IPS DF 6.9 (cell line): ENCODE measurements at regions not wholly inside any gene's neighbourhood (a gene's known extent, or its start where the extent isn't known, plus 50 kb on each side); places are given as distances from the start of the nearest gene placed in this dataset.
"Not testable (repeated sequence)": the region's sequence is repeated elsewhere in the genome, so short reads cannot be mapped to it uniquely, and the experiment has no call there.

Experiments used
- DNase-seq: peaks from one replicate; pipeline ENCODE4 v3.0.0-alpha.2; 2013; ENCODE audit warnings: low read depth, low spot score
- H3K27ac ChIP-seq: one replicate; pipeline ENCODE4 v1.5.1; 2013; ENCODE audit warnings: low read length, control low read depth
- H3K27me3 ChIP-seq: 2 replicates; pipeline ENCODE4 v1.6.1; 2013; ENCODE audit warnings: mild to moderate bottlenecking, low read length; ENCODE audit not compliant: control insufficient read depth, insufficient read depth
- H3K36me3 ChIP-seq: 2 replicates; pipeline ENCODE4 v1.6.1; 2013; ENCODE audit warnings: low read length; ENCODE audit not compliant: control insufficient read depth, insufficient read depth
- H3K4me1 ChIP-seq: 2 replicates; pipeline ENCODE4 v1.6.1; 2013; ENCODE audit warnings: low read length; ENCODE audit not compliant: control insufficient read depth, insufficient read depth
- H3K4me3 ChIP-seq: 2 replicates; pipeline ENCODE4 v1.5.1; 2013; ENCODE audit warnings: mild to moderate bottlenecking, low read length
- H3K9me3 ChIP-seq: 2 replicates; pipeline ENCODE4 v1.6.1; 2013; ENCODE audit warnings: low read length, inconsistent platforms; ENCODE audit not compliant: control insufficient read depth, insufficient read depth
- WGBS: extraction: QIAGEN DNeasy Blood & Tissue Kit; methylation state at CpG from one replicate; pipeline ENCODE4 v1.1.7; 2013; ENCODE audit warnings: mixed read lengths, missing lambda C conversion rate; ENCODE audit not compliant: insufficient read length, insufficient coverage; 5-methylcytosine and 5-hydroxymethylcytosine counted together

DNA sequence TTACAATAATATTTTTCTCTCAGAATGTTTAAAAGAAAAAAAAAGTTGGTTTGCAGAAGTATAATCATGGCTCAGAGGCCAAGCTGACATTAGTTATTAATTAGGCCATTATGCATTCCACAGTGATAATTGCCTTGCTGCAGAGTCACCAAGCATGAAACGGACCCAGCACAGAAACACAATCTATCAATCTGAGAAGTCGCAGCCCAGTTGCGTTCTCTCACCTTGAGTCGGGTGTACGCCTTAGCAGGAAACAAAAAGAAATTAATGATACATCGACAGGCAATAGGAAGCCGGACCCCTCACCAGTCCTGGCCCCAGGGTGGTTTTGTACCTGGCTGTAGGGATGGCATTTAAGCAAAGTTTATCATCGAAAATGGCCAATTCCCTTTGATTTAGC is 129.7 kb downstream of the PHETA1 start:
- Histone ChIP-seq H3K4me3 (no peak overlapping the region), H3K36me3 (no peaks in the 10 kb centered on the region), H3K9me3 (no peaks in the 10 kb centered on the region), H3K27ac (no peak overlapping the region), H3K27me3 (no peaks in the 10 kb centered on the region), H3K4me1 (no peaks in the 10 kb centered on the region)
- no peak for DNase-seq
- no CpG with 5 or more reads among the region's 8 CpGs for WGBS

DNA sequence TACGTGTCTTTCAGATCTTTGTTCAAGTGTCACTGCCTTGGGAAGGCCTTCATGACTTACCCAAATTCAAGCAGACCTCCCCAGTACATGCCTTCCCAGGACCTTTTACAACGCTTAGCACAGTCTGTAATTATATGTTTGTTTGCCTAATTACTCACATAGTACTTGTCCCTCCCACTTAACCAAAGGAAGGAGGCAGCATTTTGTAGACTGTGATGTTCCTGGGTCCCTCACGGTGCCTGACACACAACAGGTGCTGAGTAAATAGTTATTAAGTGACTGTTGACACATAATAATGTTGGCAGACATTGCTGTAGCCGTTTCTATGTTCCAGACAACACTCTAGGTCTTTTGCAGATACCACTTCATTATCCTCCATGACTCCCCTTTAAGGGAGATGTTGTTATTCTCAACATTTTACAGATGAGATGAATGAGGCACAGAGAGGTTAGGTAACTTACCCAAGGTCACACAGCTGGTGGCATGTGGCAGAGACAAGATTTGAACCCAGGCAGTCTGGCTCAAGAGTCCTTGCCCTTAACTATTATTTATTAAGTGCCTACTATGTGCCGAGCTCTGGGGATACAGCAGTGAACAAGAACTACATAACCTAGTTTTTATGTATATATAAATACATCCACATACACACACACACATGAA is 130.7 kb downstream of the PHETA1 start:
- H3K27me3 ChIP-seq = no peaks in the 10 kb centered on the region
- no peak for DNase-seq
- no CpG with 5 or more reads among the region's 5 CpGs for WGBS

DNA sequence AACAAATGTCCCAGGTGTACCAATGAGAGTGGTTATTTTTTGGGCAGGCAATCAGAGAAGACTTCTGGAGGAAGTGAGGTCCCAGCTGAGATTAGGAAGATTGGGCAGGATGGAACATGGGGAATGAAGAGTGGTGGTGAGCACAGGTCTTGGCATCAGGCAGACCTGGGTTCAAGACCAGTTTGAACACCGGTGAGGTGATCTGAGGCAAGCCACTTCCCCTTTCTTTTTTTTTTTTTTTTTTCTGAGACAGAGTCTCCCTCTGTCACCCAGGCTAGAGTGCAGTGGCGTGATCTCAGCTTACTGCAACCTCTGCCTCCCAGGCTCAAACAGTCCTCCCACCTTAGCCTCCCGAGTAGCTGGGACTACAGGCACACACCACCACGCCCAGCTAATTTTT is 134.4 kb downstream of the PHETA1 start:
- not testable (repeated sequence) for H3K36me3 ChIP-seq, H3K9me3 ChIP-seq, H3K27ac ChIP-seq, H3K4me3 ChIP-seq, H3K27me3 ChIP-seq, DNase-seq, H3K4me1 ChIP-seq
- WGBS = no CpG with 5 or more reads among the region's 4 CpGs

More for the DNA sequence above, 130.7 kb downstream of the PHETA1 start:
- no peaks in the 10 kb centered on the region for H3K9me3 ChIP-seq
- no peaks in the 10 kb centered on the region for H3K4me1 ChIP-seq
- H3K36me3 ChIP-seq = no peaks in the 10 kb centered on the region
- no peak overlapping the region for H3K4me3 ChIP-seq
- H3K27ac ChIP-seq = no peak overlapping the region

DNA sequence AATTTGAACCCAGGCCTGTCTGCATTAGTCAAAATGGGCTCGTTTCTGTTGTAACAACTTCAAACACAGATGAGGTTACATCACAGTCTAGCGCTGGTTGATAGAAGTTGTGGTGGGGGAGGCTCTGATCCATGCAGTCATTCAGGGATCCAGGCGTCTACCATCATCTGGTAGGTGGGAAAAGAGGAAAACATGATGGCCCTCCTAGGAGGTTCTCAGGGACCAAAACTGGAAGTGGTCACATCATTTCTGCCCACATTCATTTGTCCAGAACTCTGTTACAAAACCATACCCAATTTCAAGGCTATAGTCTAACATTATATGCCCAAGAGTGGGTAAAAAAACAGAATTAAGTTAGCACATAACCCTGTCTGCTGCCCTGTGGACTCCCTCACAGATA is 135.1 kb downstream of the PHETA1 start:
- H3K27me3 ChIP-seq = no peaks in the 10 kb centered on the region

DNA sequence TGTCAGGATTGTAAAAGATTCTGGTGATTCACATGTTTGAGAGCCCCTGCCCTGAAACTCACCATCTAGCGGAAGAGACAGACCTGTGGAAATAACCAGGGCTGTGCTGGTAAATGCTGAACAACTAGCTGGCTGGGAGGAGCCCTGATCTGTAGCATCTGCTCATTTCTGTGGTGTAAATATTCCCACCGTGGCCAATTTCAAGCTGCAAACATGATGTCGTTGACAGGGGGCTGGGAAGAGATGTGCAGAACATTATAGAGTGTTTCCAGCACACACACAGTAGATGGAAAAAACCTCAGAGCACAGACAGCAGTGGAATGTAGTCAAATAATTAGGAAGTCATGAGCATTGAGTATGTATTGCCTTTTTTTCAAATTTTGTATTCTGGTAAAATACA is 138.2 kb downstream of the PHETA1 start:
- no peaks in the 10 kb centered on the region for H3K4me1 ChIP-seq
- no CpG with 5 or more reads among the region's 3 CpGs for WGBS
- H3K36me3 ChIP-seq = no peaks in the 10 kb centered on the region
- H3K27me3 ChIP-seq = no peaks in the 10 kb centered on the region
- no peak for DNase-seq
- H3K27ac ChIP-seq = no peak overlapping the region
- no peak overlapping the region for H3K4me3 ChIP-seq
- H3K9me3 ChIP-seq = no peaks in the 10 kb centered on the region

More for the DNA sequence above, 135.1 kb downstream of the PHETA1 start:
- Histone ChIP-seq H3K27ac (no peak overlapping the region), H3K4me3 (no peak overlapping the region), H3K9me3 (no peaks in the 10 kb centered on the region), H3K4me1 (no peaks in the 10 kb centered on the region), H3K36me3 (no peaks in the 10 kb centered on the region)
- WGBS = no CpG with 5 or more reads among the region's 3 CpGs
- DNase-seq = no peak

DNA sequence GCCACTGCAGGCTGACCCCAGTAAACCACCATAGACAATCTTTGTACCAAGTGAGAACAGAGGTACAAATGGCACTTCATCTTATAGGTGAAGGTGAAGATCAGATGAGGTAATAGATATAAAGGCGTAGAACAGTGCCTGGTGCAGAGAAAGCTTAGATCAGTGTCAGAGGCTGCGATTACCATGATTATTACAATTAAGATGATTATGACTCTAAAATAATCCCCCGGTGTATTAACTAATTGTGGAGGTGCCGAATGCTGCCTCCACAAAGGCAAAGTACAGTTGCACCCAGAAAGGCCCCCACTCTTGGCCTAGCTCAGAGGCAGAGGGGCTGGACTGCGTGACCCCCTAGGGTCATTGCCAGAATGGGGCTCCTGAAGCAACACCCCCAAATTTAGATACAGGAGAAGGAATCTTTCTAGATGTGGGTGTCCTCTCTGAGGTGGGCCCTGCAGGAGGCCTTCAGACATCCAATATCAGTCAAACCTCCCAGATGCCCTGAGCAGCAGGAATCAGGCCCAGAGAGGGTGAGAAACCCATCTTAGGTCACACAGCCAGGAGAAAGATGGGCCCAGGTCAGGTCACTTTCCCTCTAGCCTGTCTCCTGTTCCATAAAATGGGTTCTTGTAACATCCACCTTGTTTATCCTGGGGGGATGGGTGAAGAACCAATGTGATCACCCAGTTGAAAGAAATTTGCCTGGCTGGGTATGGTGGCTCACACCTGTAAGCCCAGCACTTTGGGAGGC is 139.8 kb downstream of the PHETA1 start:
- Histone ChIP-seq H3K27ac (no peak overlapping the region), H3K4me3 (no peak overlapping the region), H3K36me3 (no peaks in the 10 kb centered on the region), H3K4me1 (no peaks in the 10 kb centered on the region), H3K27me3 (no peaks in the 10 kb centered on the region), H3K9me3 (no peaks in the 10 kb centered on the region)
- no CpG with 5 or more reads among the region's 5 CpGs for WGBS
- no peak for DNase-seq

DNA sequence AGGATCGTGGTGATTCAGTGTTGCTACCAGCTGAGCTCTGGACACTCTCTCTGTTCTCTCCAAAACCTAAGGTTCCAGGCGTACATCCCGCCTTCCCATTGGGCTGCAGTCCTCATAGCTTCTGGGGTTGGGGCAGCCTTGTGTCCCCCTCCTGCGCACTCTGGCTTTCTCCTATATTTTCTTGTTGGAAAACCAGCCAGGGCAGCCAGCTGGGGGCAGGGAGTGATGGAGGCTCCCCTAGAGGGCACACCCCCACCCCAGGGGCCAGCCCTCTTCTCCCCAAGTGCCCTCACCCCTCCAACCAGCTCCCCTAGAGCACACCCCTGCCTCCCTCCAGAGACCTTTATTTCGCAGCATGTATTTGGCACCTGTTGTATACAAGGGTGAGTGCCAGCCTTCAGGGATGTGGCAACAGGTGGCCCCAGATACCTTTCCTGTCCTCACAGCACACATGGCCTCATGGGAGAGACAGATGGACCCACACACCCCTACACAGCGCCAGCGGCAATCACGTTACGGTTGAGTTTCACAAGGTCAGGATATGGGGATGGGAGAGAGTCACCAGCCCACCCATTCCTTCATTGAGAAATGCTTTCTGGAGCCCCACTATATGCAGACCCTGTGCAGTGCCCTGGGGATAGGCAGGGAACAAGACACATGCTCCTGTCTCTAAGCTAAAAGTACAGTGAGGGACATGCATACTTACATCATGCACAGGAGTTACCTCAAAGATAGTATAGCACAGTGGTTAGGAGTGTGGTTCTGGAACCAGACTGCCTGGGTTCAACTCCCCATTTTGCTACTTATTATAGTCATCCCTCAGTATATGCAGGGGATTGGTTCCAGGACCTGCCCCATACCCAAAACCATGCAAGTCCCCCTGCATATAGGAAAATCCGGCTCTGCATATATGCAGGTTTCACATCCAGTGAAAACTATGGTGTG is 141.1 kb downstream of the PHETA1 start:
- WGBS = no CpG with 5 or more reads among the region's 10 CpGs
- no peak for DNase-seq
- H3K27ac ChIP-seq = no peak overlapping the region
- H3K4me3 ChIP-seq = no peak overlapping the region
- no peaks in the 10 kb centered on the region for H3K9me3 ChIP-seq
- H3K4me1 ChIP-seq = no peaks in the 10 kb centered on the region
- H3K27me3 ChIP-seq = no peaks in the 10 kb centered on the region
- no peaks in the 10 kb centered on the region for H3K36me3 ChIP-seq

DNA sequence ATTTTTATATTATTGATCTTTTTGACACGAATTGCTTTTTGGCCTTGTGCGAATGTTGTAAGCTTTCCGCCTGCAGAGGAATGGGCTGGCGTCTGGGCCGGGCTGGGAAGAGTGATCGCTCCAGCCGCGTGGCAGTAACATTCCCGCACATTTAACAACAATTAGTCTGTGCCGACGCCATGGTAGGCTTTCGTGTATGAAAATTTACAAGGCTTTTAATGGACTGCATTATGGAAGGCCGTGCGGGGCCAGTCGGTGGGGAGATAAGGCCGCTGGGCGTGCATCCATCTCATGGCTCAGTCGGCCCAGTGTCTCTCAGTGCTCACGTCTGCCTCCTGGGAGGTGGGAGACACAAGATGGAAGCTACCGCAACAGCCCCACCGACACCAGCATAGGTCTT is 142.2 kb downstream of the PHETA1 start:
- no peaks in the 10 kb centered on the region for H3K27me3 ChIP-seq
- DNase-seq = no peak
- no CpG with 5 or more reads among the region's 21 CpGs for WGBS
- H3K9me3 ChIP-seq = no peaks in the 10 kb centered on the region
- H3K27ac ChIP-seq = no peak overlapping the region
- no peaks in the 10 kb centered on the region for H3K4me1 ChIP-seq
- no peak overlapping the region for H3K4me3 ChIP-seq
- H3K36me3 ChIP-seq = no peaks in the 10 kb centered on the region

DNA sequence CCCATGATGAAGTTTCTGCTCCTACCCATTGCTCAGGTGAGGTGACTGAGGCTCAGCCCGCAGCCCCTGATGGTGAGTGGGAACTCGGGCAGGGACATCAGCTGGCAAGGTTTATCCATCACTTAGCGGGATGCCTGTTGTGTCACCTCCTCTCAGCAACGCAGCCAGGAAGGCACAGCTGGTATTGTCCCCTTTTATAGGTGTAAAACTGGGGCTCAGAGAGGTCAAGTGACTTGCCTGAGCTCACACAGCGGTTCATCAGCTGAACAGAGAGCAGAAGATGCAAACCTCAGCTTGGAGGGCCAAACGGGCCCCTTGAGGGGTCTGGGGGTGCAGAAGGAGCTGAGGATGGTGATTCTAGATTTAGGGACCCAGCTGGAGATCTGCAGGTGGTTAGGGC is 143.6 kb downstream of the PHETA1 start:
- H3K9me3 ChIP-seq = no peaks in the 10 kb centered on the region
- no peak for DNase-seq
- H3K36me3 ChIP-seq = no peaks in the 10 kb centered on the region
- H3K27me3 ChIP-seq = no peaks in the 10 kb centered on the region
- WGBS = no CpG with 5 or more reads among the region's 6 CpGs
- H3K27ac ChIP-seq = no peak overlapping the region
- no peak overlapping the region for H3K4me3 ChIP-seq
- H3K4me1 ChIP-seq = no peaks in the 10 kb centered on the region
